ENCODE measurements at regions not wholly inside any gene's neighbourhood (a gene's known extent, or its start where the extent isn't known, plus 50 kb on each side); places are given as distances from the start of the nearest gene placed in this dataset.

GRCh38 chr3:165644331-165644730 is 192.9 kb downstream of the BCHE start:
- H3K4me1 ChIP-seq, result peaks cover 0 to 25% (median 0%) of the 10 kb centered on the region in 4 donors
- H3K27me3 ChIP-seq, result no peaks in the 10 kb centered on the region
- no peak overlapping the region for H3K27ac ChIP-seq
- 47% methylated on average over 1 of the region's 1 CpG for WGBS (ENCODE audit: insufficient coverage, low coverage, low lambda C conversion rate, missing lambda C conversion rate)
- H3K36me3 ChIP-seq, result no peaks in the 10 kb centered on the region
- H3K9me3 ChIP-seq, result no peaks in the 10 kb centered on the region
- TF ChIP-seq CTCF (IDR thresholded peaks at IDR 0.05) (no peak), POLR2A (IDR thresholded peaks at IDR 0.05) (no peak)
- H3K4me3 ChIP-seq, result no peak overlapping the region
- intact Hi-C loops (cut with DNase I), result no loop called here
- DNase-seq (no peak), ATAC-seq (no peak)

- H3K36me3 ChIP-seq, result no peaks in the 10 kb centered on the region
- DNase-seq, result no peak
- no peaks in the 10 kb centered on the region for H3K27me3 ChIP-seq
- peaks cover 0 to 25% (median 0%) of the 10 kb centered on the region in 4 donors for H3K4me1 ChIP-seq
- 100% methylated on average over 2 of the region's 2 CpGs for WGBS (ENCODE audit: insufficient coverage, low coverage, low lambda C conversion rate, missing lambda C conversion rate)
- H3K9me3 ChIP-seq, result no peaks in the 10 kb centered on the region
- no peak overlapping the region for H3K27ac ChIP-seq
- no peak for TF ChIP-seq CTCF (IDR thresholded peaks at IDR 0.05)
- TF ChIP-seq POLR2A (IDR thresholded peaks at IDR 0.05), result no peak
- ATAC-seq, result peak in 1 of 4 donors; percentile 10
- no peak overlapping the region for H3K4me3 ChIP-seq
- intact Hi-C loops (cut with DNase I), result no loop called here
Observed at GRCh38 chr3:165643425-165643824, 193.8 kb downstream of the BCHE start.

- Histone ChIP-seq H3K4me1 (peaks cover 0 to 25% (median 0%) of the 10 kb centered on the region in 4 donors), H3K4me3 (no peak overlapping the region), H3K27ac (no peak overlapping the region), H3K9me3 (no peaks in the 10 kb centered on the region), H3K27me3 (no peaks in the 10 kb centered on the region), H3K36me3 (no peaks in the 10 kb centered on the region)
- ATAC-seq (peak; percentile 64 to 79 (median 72)), DNase-seq (peak in 1 of 3 donors; percentile 51)
- WGBS (ENCODE audit: insufficient coverage, low coverage, low lambda C conversion rate, missing lambda C conversion rate), result 28% methylated on average over 4 of the region's 4 CpGs
- intact Hi-C loops (cut with DNase I), result no loop called here
- no peak for TF ChIP-seq CTCF (IDR thresholded peaks at IDR 0.05)
- no peak for TF ChIP-seq POLR2A (IDR thresholded peaks at IDR 0.05)
Observed at GRCh38 chr3:165642761-165643420, 194.3 kb downstream of the BCHE start.

GRCh38 chr3:165641569-165642310 is 195.5 kb downstream of the BCHE start:
- 60% methylated on average over 5 of the region's 5 CpGs for WGBS (ENCODE audit: insufficient coverage, low coverage, low lambda C conversion rate, missing lambda C conversion rate)
- peak overlapping the region in 1 of 3 donors; percentile 31 for H3K27ac ChIP-seq
- TF ChIP-seq POLR2A (IDR thresholded peaks at IDR 0.05) (no peak), CTCF (IDR thresholded peaks at IDR 0.05) (no peak)
- no peaks in the 10 kb centered on the region for H3K9me3 ChIP-seq
- DNase-seq (no peak), ATAC-seq (peak in 1 of 4 donors; percentile 13)
- H3K4me3 ChIP-seq, result no peak overlapping the region
- H3K27me3 ChIP-seq, result no peaks in the 10 kb centered on the region
- H3K4me1 ChIP-seq, result peaks cover 0 to 27% (median 2%) of the 10 kb centered on the region in 4 donors
- intact Hi-C loops (cut with DNase I), result no loop called here
- no peaks in the 10 kb centered on the region for H3K36me3 ChIP-seq

Data from right lobe of liver (tissue), 6 donors.